HG03558 (cell line): ENCODE measurements at regions not wholly inside any gene's neighbourhood (a gene's known extent, or its start where the extent isn't known, plus 50 kb on each side); places are given as distances from the start of the nearest gene placed in this dataset.

Experiments
- ATAC-seq: cut with Tn5 transposase; IDR thresholded peaks from one replicate; pipeline ENCODE4 v1.9.1; 2021; ENCODE audit warnings: moderate number of reproducible peaks; ENCODE audit not compliant: unreplicated experiment; ENCODE audit errors: extremely low read depth

DNA sequence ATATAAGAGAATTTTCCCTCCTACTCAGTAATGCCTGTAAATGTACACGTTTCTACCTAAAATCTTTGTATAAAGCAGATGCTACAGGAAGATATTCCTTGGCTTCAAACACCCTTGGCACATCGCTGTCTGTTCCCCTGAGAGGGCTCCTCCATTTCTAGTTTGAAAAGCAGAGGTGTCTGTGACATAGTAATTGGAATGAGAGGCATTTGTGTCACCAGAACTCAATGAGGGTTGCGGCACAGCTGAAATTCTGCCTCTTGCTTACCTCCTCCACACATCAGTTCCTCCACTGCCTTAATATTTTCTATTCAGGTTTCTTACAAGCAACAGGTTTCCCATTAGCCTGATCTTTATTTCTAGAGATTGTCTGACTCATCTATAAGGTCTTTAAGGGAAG lies 359.9 kb upstream of the DCC start:
- no peak for ATAC-seq

DNA sequence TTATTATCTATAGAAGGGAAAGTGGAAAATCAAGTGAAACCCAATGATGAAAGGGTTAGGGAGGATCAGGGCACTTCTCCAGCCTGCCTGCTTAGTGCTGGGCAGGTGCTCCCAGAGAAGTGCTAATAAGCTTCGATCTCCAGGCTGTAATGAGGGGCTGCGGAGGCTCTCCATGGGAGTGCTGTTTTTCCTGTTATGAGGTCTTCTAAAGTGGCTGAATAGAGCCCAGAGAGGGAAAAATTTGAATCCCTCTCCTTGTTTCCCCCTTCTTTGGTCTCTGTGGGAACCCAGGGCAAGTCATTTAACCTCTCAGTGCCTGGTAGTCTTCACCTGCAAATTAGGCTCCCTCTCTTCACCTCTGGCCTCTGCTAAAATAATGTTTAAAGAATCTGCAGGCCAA lies 351.7 kb upstream of the DCC start:
- ATAC-seq, result no peak

- ATAC-seq, result no peak
Measured at GRCh38 chr18:51997129-51997528, 342.9 kb upstream of the DCC start.

DNA sequence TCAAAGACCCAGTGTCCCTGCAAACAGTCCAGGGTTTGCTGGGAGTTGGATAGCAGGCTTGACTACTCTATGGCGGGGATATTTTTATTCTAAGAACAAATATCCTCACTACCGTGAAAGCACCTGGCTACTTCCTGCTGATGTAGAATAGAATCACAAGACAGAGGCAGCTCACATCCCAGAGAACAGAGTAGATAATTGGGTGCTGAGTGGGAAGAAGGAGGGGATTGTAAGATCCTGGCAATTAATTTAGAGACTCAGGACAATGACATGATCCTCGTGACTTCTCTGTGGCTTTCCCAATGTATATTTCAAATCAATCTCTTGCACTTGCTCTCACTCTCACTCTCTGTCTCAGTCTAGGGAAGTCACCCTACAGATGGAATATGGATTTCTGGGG lies 341.9 kb upstream of the DCC start:
- no peak for ATAC-seq

DNA sequence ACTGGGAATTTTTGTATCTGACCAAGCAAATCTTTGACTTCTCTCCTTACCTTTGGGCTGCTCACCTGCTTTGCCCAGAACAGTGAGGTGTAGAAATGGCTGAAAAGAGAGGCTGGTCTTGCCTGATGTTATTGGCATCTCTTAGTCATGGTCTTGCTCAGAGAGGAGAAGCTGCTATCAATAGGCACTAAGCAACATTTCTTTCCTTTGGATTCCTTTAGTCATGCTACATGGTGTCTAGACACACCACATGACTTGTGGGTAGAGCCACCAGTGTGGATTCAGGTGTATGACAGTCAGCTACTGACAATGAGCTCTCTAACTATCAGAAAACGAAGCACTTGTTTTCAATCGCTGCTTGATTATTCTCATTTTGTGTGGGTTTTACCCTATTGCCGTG lies 341.3 kb upstream of the DCC start:
- no peak for ATAC-seq

GRCh38 chr18:51999351-51999750 lies 340.6 kb upstream of the DCC start:
- ATAC-seq, result no peak

- no peak for ATAC-seq
Measured at GRCh38 chr18:52000435-52000834, 339.6 kb upstream of the DCC start.

DNA sequence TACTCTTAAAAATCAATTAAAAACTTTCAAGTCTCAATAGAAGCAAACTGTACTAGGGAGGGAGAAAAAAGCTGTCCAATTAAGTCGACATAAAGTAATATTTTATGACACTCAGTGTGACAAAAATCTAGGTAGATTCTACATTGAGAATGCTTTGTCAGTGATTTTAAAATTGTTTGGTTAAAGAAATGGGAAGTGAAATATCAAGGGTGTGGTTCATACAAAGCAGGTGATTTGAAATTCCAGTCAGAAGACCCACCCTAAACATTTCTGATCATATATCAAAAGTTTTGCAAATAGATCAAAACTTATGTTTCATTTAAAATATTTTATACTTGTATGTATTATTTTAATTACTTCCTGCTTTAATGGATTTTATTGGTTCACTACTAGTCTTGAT lies 338.9 kb upstream of the DCC start:
- ATAC-seq, result no peak

- ATAC-seq, result no peak
Measured at GRCh38 chr18:52002600-52002999, 337.4 kb upstream of the DCC start.

DNA sequence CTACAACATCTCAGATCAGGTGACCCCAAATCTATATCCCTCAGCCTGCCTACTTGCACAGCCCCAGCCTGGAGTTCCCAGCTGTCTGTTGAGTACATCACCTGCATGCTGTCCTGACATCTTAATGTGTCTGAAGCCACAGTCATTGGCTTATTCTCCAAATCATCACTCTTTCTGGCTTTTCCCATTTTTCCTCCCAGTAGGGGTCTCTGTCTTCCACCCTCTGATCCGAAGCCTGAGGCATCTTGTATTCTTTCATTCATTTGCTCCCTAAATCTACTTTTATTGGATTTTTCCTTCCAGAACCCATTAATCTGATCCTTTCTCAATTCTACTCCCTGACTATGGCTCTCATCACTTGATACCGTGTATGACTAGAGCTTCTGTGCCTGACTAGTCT lies 332.9 kb upstream of the DCC start:
- no peak for ATAC-seq

- ATAC-seq, result no peak
Measured at GRCh38 chr18:52008330-52008729, 331.7 kb upstream of the DCC start.

DNA sequence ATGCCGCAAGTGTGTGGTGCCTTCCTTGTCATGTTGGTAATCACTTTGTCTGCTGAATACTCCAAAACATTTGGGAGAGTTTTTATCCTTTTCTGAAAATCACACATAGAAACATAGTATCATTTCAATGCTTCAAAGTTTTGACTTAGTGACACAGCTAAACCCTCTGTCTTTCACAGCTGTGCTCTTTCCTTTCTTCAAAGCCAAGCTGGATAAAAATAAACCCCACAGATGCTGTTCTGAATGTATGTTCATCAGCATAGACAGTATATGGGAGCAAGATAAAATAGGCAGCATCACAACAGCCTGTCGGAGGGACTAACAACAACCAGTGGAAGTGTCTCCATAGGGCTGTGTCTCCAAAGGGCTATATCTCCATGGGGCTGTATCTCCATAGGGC lies 331.3 kb upstream of the DCC start:
- ATAC-seq, result no peak

DNA sequence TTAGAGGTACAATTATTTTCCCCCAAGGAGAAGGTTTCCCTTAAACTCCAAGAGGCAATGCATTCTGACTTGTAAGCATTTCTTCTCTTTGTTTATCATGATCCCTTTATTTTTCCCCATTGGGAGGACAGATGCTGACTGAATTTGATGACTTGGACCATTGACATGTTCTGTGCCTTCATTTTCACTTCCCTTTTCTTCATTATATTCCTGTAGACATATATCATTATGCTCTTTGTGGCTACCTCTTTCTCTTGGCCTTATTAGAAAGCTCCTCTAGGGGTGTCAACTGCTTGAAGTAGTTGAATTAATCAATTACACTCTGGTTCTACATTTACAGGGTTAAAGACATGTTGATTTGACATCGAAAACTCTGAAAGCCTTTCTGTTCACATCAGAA lies 330.0 kb upstream of the DCC start:
- ATAC-seq, result no peak

GRCh38 chr18:52045946-52046675 lies 293.9 kb upstream of the DCC start:
- no peak for ATAC-seq

- no peak for ATAC-seq
Measured at GRCh38 chr18:52046842-52047241, 293.2 kb upstream of the DCC start.

DNA sequence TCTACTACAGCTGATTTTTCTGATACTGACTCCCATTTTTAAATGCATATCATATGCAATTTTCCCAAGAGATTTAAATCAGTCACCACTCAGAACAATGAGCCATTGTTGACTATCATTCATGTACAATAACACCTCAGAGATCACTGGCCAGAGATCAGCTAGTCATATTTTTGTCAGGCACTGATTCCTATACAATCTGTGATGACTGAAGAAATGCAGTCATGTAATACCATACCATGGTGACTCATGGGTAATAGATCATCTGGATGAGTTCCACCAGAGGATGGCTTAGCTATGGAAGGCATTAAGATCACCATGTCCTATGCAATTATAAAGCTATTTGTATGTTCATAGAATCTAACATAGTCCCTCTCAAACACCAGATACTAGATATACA lies 285.7 kb upstream of the DCC start:
- no peak for ATAC-seq

DNA sequence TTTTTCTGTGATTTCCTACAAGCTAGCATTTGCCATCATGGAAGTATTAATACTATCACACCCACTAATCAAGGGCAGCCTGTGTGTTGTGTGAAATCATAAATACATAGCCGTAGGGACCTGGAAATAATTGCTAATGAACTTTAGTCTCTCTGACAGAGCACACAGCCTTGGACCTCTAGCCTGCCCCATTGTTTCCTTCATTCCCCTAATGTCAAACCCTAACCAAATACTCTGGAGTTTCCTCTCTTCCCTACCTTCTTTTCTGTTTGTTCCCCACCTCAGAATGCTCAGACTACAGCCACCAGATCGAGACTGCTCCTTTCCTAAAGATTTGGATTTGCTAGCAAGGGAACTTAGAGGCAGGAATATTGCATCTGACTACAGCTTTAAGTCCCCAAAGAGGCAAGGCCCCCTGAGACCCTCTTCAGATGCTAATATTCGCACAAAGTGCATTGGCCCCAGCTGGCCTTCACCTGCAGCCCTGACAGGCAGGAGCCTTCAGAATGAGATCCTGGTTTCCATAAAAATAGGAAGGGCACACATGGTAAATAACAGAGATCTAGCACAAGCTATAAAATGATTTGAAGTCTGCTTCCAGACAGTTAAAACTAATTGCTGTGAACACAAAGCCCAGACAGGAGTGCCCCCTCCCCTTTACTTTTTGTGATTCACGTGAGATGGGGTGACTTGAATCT lies 279.2 kb upstream of the DCC start:
- ATAC-seq, result no peak

- ATAC-seq, result no peak
Measured at GRCh38 chr18:52063923-52064322, 276.1 kb upstream of the DCC start.

GRCh38 chr18:52069201-52069600 lies 270.8 kb upstream of the DCC start:
- no peak for ATAC-seq

GRCh38 chr18:52070291-52070756 lies 269.7 kb upstream of the DCC start:
- ATAC-seq, result no peak

DNA sequence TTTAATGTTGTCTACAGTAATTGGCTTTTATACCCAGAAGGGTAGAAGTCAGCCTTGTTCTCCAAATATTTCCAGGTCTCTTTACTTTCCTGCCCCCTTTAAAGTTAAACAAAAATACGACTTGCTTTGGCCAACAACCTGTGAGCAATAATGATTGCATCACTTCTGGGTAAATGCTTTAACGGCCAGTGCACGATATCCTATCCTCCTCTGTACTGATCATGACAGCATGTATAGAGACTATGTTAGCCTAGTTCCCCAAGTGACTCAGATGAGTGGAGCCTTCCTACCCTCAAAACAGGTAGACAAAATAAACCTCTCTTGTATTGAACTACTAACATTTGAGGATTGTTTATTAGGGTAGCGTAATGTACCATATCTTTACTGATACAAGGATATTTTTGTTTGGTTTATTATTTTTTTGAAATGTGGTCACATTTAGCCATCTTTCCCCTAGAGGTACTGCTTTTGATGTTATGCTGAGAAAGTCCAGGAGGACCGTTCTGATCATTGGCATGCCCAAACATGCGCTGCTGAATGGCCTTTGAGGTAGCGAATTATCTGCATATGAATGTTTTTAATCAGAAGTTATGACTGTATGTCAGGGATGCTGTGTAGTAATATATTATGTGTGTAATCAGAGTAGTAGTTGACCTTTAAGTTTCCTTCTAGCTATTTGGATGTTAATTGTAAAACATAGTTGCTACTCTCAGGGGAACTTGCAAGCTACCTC lies 262.6 kb upstream of the DCC start:
- ATAC-seq, result no peak
